Thyroid gland (tissue), 4 donors: ENCODE measurements at regions not wholly inside any gene's neighbourhood (a gene's known extent, or its start where the extent isn't known, plus 50 kb on each side); places are given as distances from the start of the nearest gene placed in this dataset.

Experiments
- DNase-seq, 2 donors: peaks; one replicate each; pipeline ENCODE4 v3.0.0-alpha.2; 2019
- H3K27ac ChIP-seq, 3 donors: fragments of 200-600 bp; sonication (generic); 1 replicate in 2 of 3; 2 replicates in 1 of 3; pipeline ENCODE4 v1.5.1; 2016 to 2019; ENCODE audit warnings: mild to moderate bottlenecking in 1 of 3, moderate library complexity in 1 of 3
- H3K27me3 ChIP-seq: fragments of 200-600 bp; sonication (generic); one replicate; pipeline ENCODE4 v1.5.1; 2019
- H3K36me3 ChIP-seq, 2 donors: fragments of 200-600 bp; sonication (generic); one replicate each; pipeline ENCODE4 v1.5.1; 2016 to 2019
- H3K4me1 ChIP-seq, 2 donors: fragments of 200-600 bp; sonication (generic); one replicate each; pipeline ENCODE4 v1.5.1; 2017 to 2019
- H3K4me3 ChIP-seq, 3 donors: fragments of 200-600 bp; sonication (generic); replicated peaks in 1 of 3; 1 replicate in 2 of 3; 2 replicates in 1 of 3; pipeline ENCODE4 v1.5.1; 2016; ENCODE audit warnings: mild to moderate bottlenecking in 1 of 3
- H3K9me3 ChIP-seq: fragments of 200-600 bp; sonication (generic); one replicate; pipeline ENCODE4 v1.5.1; 2017
- POLR2A ChIP-seq, 2 donors: fragments of 450-650 bp; IDR thresholded peaks; one replicate each; pipeline ENCODE4 v1.6.1; 2017; ENCODE audit warnings: antibody characterized with exemption in 2 of 2, mild to moderate bottlenecking in 2 of 2, moderate library complexity in 1 of 2
- WGBS, 2 donors: methylation state at CpG; one replicate each; pipeline ENCODE4 v1.1.5; 2017; 5-methylcytosine and 5-hydroxymethylcytosine counted together
- intact Hi-C: fragments of 100-400 bp; cut with DNase I; formaldehyde crosslinking; loops from one replicate; pipeline ENCODE4 v1.15.1; 2023
- TF ChIP-seq, protein P1 (sequence below), 6 experiments: fragments of 200-600 bp in 3 of 6; fragments of 450-650 bp in 3 of 6; sonication (generic) in 3 of 6; IDR thresholded peaks; one replicate each; pipeline ENCODE4 v1.5.1; 2016 to 2019; ENCODE audit warnings: antibody characterized with exemption in 6 of 6, mild to moderate bottlenecking in 2 of 6, inconsistent platforms in 1 of 6, moderate library complexity in 1 of 6

DNA sequence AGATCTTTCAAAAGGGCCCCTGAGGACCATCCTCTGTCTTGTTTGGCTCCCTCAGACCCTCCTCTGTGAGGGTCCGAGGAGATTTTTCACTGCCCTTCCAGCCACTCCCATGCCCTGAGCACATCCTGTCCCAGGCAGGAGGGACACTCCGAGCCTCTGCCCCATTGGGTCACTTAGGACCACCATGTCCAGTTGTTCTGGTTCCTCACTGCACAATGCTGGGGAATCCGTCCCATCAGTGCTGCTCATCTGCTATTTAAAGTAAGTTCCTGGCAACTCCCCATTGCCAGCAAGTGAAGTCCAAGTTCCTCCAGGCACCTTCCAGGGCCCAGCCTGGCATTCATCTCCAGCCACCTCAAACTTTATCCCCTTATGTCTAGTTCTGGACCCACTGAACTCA, 117.5 kb upstream of the GRIK3 start:
- H3K36me3 ChIP-seq, result no peaks in the 10 kb centered on the region
- 58 to 88% methylated on average over 3 of the region's 3 CpGs for WGBS, 2 donors
- TF ChIP-seq POLR2A (IDR thresholded peaks at IDR 0.05), result no peak
- TF ChIP-seq, protein P1, sequence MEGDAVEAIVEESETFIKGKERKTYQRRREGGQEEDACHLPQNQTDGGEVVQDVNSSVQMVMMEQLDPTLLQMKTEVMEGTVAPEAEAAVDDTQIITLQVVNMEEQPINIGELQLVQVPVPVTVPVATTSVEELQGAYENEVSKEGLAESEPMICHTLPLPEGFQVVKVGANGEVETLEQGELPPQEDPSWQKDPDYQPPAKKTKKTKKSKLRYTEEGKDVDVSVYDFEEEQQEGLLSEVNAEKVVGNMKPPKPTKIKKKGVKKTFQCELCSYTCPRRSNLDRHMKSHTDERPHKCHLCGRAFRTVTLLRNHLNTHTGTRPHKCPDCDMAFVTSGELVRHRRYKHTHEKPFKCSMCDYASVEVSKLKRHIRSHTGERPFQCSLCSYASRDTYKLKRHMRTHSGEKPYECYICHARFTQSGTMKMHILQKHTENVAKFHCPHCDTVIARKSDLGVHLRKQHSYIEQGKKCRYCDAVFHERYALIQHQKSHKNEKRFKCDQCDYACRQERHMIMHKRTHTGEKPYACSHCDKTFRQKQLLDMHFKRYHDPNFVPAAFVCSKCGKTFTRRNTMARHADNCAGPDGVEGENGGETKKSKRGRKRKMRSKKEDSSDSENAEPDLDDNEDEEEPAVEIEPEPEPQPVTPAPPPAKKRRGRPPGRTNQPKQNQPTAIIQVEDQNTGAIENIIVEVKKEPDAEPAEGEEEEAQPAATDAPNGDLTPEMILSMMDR (IDR thresholded peaks at IDR 0.05), result no peak

GRCh38 chr1:37152491-37152890, 118.2 kb upstream of the GRIK3 start:
- TF ChIP-seq, protein P1 (IDR thresholded peaks at IDR 0.05), result no peak
- no peak for TF ChIP-seq POLR2A (IDR thresholded peaks at IDR 0.05)
- Histone ChIP-seq H3K4me3 (no peak overlapping the region), H3K4me1 (peaks cover 0 to 19% of the 10 kb centered on the region in 2 donors), H3K27ac (no peak overlapping the region), H3K27me3 (no peaks in the 10 kb centered on the region), H3K9me3 (no peaks in the 10 kb centered on the region), H3K36me3 (no peaks in the 10 kb centered on the region)
- 84 to 91% methylated on average over 6 of the region's 6 CpGs for WGBS, 2 donors
- DNase-seq, result no peak
- intact Hi-C loops, result no loop called here

More for the DNA sequence above, 117.5 kb upstream of the GRIK3 start:
- no peak overlapping the region for H3K4me3 ChIP-seq
- H3K27ac ChIP-seq, result no peak overlapping the region
- DNase-seq, result no peak
- H3K4me1 ChIP-seq, result peaks cover 0 to 19% of the 10 kb centered on the region in 2 donors
- no peaks in the 10 kb centered on the region for H3K27me3 ChIP-seq
- no peaks in the 10 kb centered on the region for H3K9me3 ChIP-seq
- intact Hi-C loops, result no loop called here

GRCh38 chr1:37153116-37154100, 119.1 kb upstream of the GRIK3 start:
- H3K36me3 ChIP-seq, result no peaks in the 10 kb centered on the region
- H3K4me3 ChIP-seq, result no peak overlapping the region
- no peaks in the 10 kb centered on the region for H3K9me3 ChIP-seq
- no peaks in the 10 kb centered on the region for H3K27me3 ChIP-seq
- peaks cover 0 to 19% of the 10 kb centered on the region in 2 donors for H3K4me1 ChIP-seq
- no peak overlapping the region for H3K27ac ChIP-seq
- intact Hi-C loops, result no loop called here
- TF ChIP-seq, protein P1 (IDR thresholded peaks at IDR 0.05), result no peak
- TF ChIP-seq POLR2A (IDR thresholded peaks at IDR 0.05), result no peak
- 66 to 80% methylated on average over 3 of the region's 3 CpGs for WGBS, 2 donors
- DNase-seq, result no peak

GRCh38 chr1:37156646-37157045, 122.3 kb upstream of the GRIK3 start:
- H3K27ac ChIP-seq, result no peak overlapping the region
- intact Hi-C loops, result no loop called here
- WGBS, 2 donors, result 76 to 78% methylated on average over 9 of the region's 9 CpGs
- H3K4me1 ChIP-seq, result no peaks in the 10 kb centered on the region
- H3K9me3 ChIP-seq, result no peaks in the 10 kb centered on the region
- H3K27me3 ChIP-seq, result no peaks in the 10 kb centered on the region
- no peak for DNase-seq
- no peaks in the 10 kb centered on the region for H3K36me3 ChIP-seq
- TF ChIP-seq POLR2A (IDR thresholded peaks at IDR 0.05), result no peak
- TF ChIP-seq, protein P1 (IDR thresholded peaks at IDR 0.05), result no peak
- H3K4me3 ChIP-seq, result no peak overlapping the region

- WGBS, 2 donors, result 58 to 68% methylated on average over 5 of the region's 5 CpGs
- H3K27me3 ChIP-seq, result no peaks in the 10 kb centered on the region
- no peaks in the 10 kb centered on the region for H3K36me3 ChIP-seq
- intact Hi-C loops, result no loop called here
- no peak overlapping the region for H3K27ac ChIP-seq
- peak; percentile 9 to 15 for DNase-seq
- H3K9me3 ChIP-seq, result no peaks in the 10 kb centered on the region
- no peaks in the 10 kb centered on the region for H3K4me1 ChIP-seq
- no peak overlapping the region for H3K4me3 ChIP-seq
- TF ChIP-seq, protein P1 (IDR thresholded peaks at IDR 0.05), result no peak
- TF ChIP-seq POLR2A (IDR thresholded peaks at IDR 0.05), result no peak
Observed at GRCh38 chr1:37157634-37158033, 123.3 kb upstream of the GRIK3 start.
